ENCODE measurements at regions not wholly inside any gene's neighbourhood (a gene's known extent, or its start where the extent isn't known, plus 50 kb on each side); places are given as distances from the start of the nearest gene placed in this dataset.

- no peak for DNase-seq (ENCODE audit: low spot score)
These were observed 144.7 kb upstream of the TMCC3 start for GRCh38 chr12:94795044-94795443.

GRCh38 chr12:94793191-94793595 is 142.8 kb upstream of the TMCC3 start:
- Histone ChIP-seq H3K4me1 (ENCODE audit: insufficient read depth, poor library complexity, severe bottlenecking) (no peaks in the 10 kb centered on the region), H3K4me3 (ENCODE audit: severe bottlenecking) (no peak overlapping the region), H3K27me3 (ENCODE audit: insufficient read depth, poor library complexity, severe bottlenecking) (no peaks in the 10 kb centered on the region), H3K27ac (ENCODE audit: poor library complexity, severe bottlenecking) (no peak overlapping the region), H3K9me3 (ENCODE audit: severe bottlenecking) (no peaks in the 10 kb centered on the region), H3K36me3 (ENCODE audit: low read depth) (no peaks in the 10 kb centered on the region)
- no peak for TF ChIP-seq CTCF (IDR thresholded peaks at IDR 0.05; ENCODE audit: poor library complexity, severe bottlenecking)
- ATAC-seq (ENCODE audit: low read depth) (no peak), DNase-seq (ENCODE audit: low spot score) (no peak)

More at GRCh38 chr12:94795044-94795443, 144.7 kb upstream of the TMCC3 start:
- Histone ChIP-seq H3K27me3 (ENCODE audit: insufficient read depth, poor library complexity, severe bottlenecking) (no peaks in the 10 kb centered on the region), H3K27ac (ENCODE audit: poor library complexity, severe bottlenecking) (no peak overlapping the region), H3K36me3 (ENCODE audit: low read depth) (no peaks in the 10 kb centered on the region), H3K4me1 (ENCODE audit: insufficient read depth, poor library complexity, severe bottlenecking) (no peaks in the 10 kb centered on the region), H3K4me3 (ENCODE audit: severe bottlenecking) (no peak overlapping the region), H3K9me3 (ENCODE audit: severe bottlenecking) (no peaks in the 10 kb centered on the region)
- ATAC-seq (ENCODE audit: low read depth): no peak
- TF ChIP-seq CTCF (IDR thresholded peaks at IDR 0.05; ENCODE audit: poor library complexity, severe bottlenecking): no peak

- no peak for TF ChIP-seq CTCF (IDR thresholded peaks at IDR 0.05; ENCODE audit: poor library complexity, severe bottlenecking)
- ATAC-seq (ENCODE audit: low read depth): no peak
- Histone ChIP-seq H3K4me3 (ENCODE audit: severe bottlenecking) (no peak overlapping the region), H3K36me3 (ENCODE audit: low read depth) (no peaks in the 10 kb centered on the region), H3K27me3 (ENCODE audit: insufficient read depth, poor library complexity, severe bottlenecking) (no peaks in the 10 kb centered on the region), H3K9me3 (ENCODE audit: severe bottlenecking) (no peaks in the 10 kb centered on the region), H3K4me1 (ENCODE audit: insufficient read depth, poor library complexity, severe bottlenecking) (no peaks in the 10 kb centered on the region), H3K27ac (ENCODE audit: poor library complexity, severe bottlenecking) (no peak overlapping the region)
- no peak for DNase-seq (ENCODE audit: low spot score)
These were observed 142.3 kb upstream of the TMCC3 start for GRCh38 chr12:94792693-94793092.

- Histone ChIP-seq H3K9me3 (ENCODE audit: severe bottlenecking) (no peaks in the 10 kb centered on the region), H3K27ac (ENCODE audit: poor library complexity, severe bottlenecking) (no peak overlapping the region)
- TF ChIP-seq CTCF (IDR thresholded peaks at IDR 0.05; ENCODE audit: poor library complexity, severe bottlenecking): no peak
These were observed 141.6 kb upstream of the TMCC3 start for GRCh38 chr12:94791933-94792332.

DNA sequence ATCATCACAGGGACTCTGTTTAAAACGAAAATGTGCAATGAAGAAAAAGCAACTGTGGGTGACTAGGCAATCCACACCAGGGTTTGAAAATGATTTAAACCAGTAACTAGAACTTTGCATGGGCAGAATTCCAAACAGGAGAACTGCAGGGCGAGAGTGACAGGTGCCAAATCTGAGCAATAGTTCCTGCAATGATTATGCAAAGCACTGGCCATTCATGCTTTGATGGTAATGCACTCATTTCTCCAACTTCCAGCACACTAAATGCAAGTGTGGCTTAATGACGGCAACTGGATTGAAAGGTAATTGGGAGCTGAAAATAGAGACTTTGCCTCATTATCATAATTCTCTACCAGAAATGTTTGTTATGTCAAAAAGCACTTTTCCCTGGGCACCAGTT is 140.5 kb upstream of the TMCC3 start:
- DNase-seq (ENCODE audit: low spot score) (no peak), ATAC-seq (ENCODE audit: low read depth) (no peak)
- H3K27me3 ChIP-seq (ENCODE audit: insufficient read depth, poor library complexity, severe bottlenecking): no peaks in the 10 kb centered on the region
- H3K36me3 ChIP-seq (ENCODE audit: low read depth): no peaks in the 10 kb centered on the region
- no peaks in the 10 kb centered on the region for H3K4me1 ChIP-seq (ENCODE audit: insufficient read depth, poor library complexity, severe bottlenecking)
- no peaks in the 10 kb centered on the region for H3K9me3 ChIP-seq (ENCODE audit: severe bottlenecking)
- H3K4me3 ChIP-seq (ENCODE audit: severe bottlenecking): no peak overlapping the region
- no peak overlapping the region for H3K27ac ChIP-seq (ENCODE audit: poor library complexity, severe bottlenecking)
- TF ChIP-seq CTCF (IDR thresholded peaks at IDR 0.05; ENCODE audit: poor library complexity, severe bottlenecking): no peak

More at GRCh38 chr12:94791933-94792332, 141.6 kb upstream of the TMCC3 start:
- H3K36me3 ChIP-seq (ENCODE audit: low read depth): no peaks in the 10 kb centered on the region
- H3K27me3 ChIP-seq (ENCODE audit: insufficient read depth, poor library complexity, severe bottlenecking): no peaks in the 10 kb centered on the region
- ATAC-seq (ENCODE audit: low read depth) (no peak), DNase-seq (ENCODE audit: low spot score) (no peak)
- no peaks in the 10 kb centered on the region for H3K4me1 ChIP-seq (ENCODE audit: insufficient read depth, poor library complexity, severe bottlenecking)
- no peak overlapping the region for H3K4me3 ChIP-seq (ENCODE audit: severe bottlenecking)

Measured in RWPE2 (cell line).